Heart left ventricle (tissue), 13 donors: ENCODE measurements at regions not wholly inside any gene's neighbourhood (a gene's known extent, or its start where the extent isn't known, plus 50 kb on each side); places are given as distances from the start of the nearest gene placed in this dataset.

Experiments used
- CTCF ChIP-seq, 12 donors: fragments of 200-600 bp; sonication (generic) in 4 of 12; IDR thresholded peaks; one replicate each; pipeline versions ENCODE4 v1.5.0 to v1.8.0; 2018 to 2022; ENCODE audit warnings: antibody characterized with exemption in 12 of 12, mild to moderate bottlenecking in 5 of 12
- POLR2A ChIP-seq, 2 donors: fragments of 450-650 bp; IDR thresholded peaks; one replicate each; pipeline ENCODE4 v1.6.1; 2017; ENCODE audit warnings: antibody characterized with exemption in 2 of 2, mild to moderate bottlenecking in 2 of 2, moderate library complexity in 2 of 2
- donor health status: ischemic (EF 13 %, LVEDD 7.1; RV severe dilation, severe dysfunction).
- donor health status: DM: no; HTN: yes; CAD: no.
- donor health status: DM: no; HTN: no; CAD: no.
- donor health status: ischemic (EF 25% LVEDD 6.9; RV normal size, moderate dysfunction).
- donor health status: ischemic (EF 25% LVEDD 5.7; RV mildly dilated, moderate dysfunction).
- donor health status: ischemic (EF 35%, LVEDD 5.7; RV mildly dilated, moderate dysfunction).
- donor health status: nonischemic (EF 11% LVEDD 7.7; RV severe dilation, severe dysfunction).
- donor health status: DM: yes; HTN: yes; CAD: no.
- donor health status: PGD.
- donor health status: ischemic (EF 29% LVEDD 5.4; RV normal size, mild dysfunction).
- donor health status: nonischemic (EF 23%, LVEDD 6.1; RV moderate dilation, normal function).

- no peak for TF ChIP-seq CTCF (IDR thresholded peaks at IDR 0.05)
- no peak for TF ChIP-seq POLR2A (IDR thresholded peaks at IDR 0.05)
Observed at GRCh38 chr5:122591828-122592227, 183.1 kb upstream of the SNX2 start.
